Endothelial cell of umbilical vein (primary cell): ENCODE measurements at regions not wholly inside any gene's neighbourhood (a gene's known extent, or its start where the extent isn't known, plus 50 kb on each side); places are given as distances from the start of the nearest gene placed in this dataset.

Experiments
- BruUV-seq: library from RNA; stranded (reverse); fragments of 400-500 nt; replicated peaks from 2 replicates; lab custom pipeline; 2021; lab: Mats Ljungman, UMichigan
- CTCF ChIA-PET: fragments of 300-600, 350-600 bp; sonication (Branson Sonifier 250); formaldehyde crosslinking; loops from one replicate; lab custom pipeline; 2021; ENCODE audit warnings: antibody characterized with exemption, inconsistent platforms; lab: Charles Lee
- POLR2A ChIA-PET: fragments of 300-600, 350-600 bp; sonication (Branson Sonifier 250); formaldehyde crosslinking; loops from one replicate; lab custom pipeline; 2021; ENCODE audit warnings: antibody characterized with exemption, inconsistent platforms; lab: Charles Lee
- DNase-seq: peaks from one replicate; pipeline ENCODE4 v3.0.0-alpha.2; 2011; ENCODE audit warnings: low read depth, low spot score
- FAIRE-seq: peaks from 2 replicates; lab custom pipeline; 2011; peaks lifted over from hg19 to GRCh38; lab: Jason Lieb, UNC
- H2AFZ ChIP-seq: 2 replicates; pipeline ENCODE4 v1.6.0; 2012; ENCODE audit warnings: low read depth, low read length, control low read depth, inconsistent platforms
- H3K27ac ChIP-seq: 2 replicates; pipeline ENCODE4 v1.5.1; 2011; ENCODE audit warnings: low read depth, mild to moderate bottlenecking, control low read depth, low read length, moderate library complexity; ENCODE audit not compliant: insufficient read depth
- H3K27me3 ChIP-seq, 2 experiments: 2 replicates each; pipeline versions ENCODE4 v1.6.0 to v1.6.1; 2011; ENCODE audit warnings: low read length in 2 of 2, mixed read lengths in 1 of 2; ENCODE audit not compliant: control insufficient read depth in 2 of 2, insufficient read depth in 2 of 2
- H3K36me3 ChIP-seq, 2 experiments: 2 replicates in 1 of 2; 3 replicates in 1 of 2; pipeline ENCODE4 v1.5.1; 2011; ENCODE audit warnings: low read length in 2 of 2, mild to moderate bottlenecking in 1 of 2, moderate library complexity in 1 of 2; ENCODE audit not compliant: control insufficient read depth in 2 of 2, insufficient read depth in 2 of 2; ENCODE audit errors: extremely low read depth in 1 of 2
- H3K4me1 ChIP-seq: 3 replicates; pipeline ENCODE4 v1.5.1; 2011; ENCODE audit warnings: mild to moderate bottlenecking, low read length; ENCODE audit not compliant: control insufficient read depth, insufficient read depth; ENCODE audit errors: extremely low read depth
- H3K4me2 ChIP-seq: 2 replicates; pipeline ENCODE4 v1.6.1; 2011; ENCODE audit warnings: low read length, control low read depth, mixed read lengths; ENCODE audit not compliant: insufficient read depth
- H3K4me3 ChIP-seq, 3 experiments: fragments of 200-600 bp in 1 of 3; sonication (generic), shearing (Covaris generic) in 1 of 3; replicated peaks in 1 of 3; 2 replicates each; pipeline ENCODE4 v1.5.1; 2011 to 2016; ENCODE audit warnings: control low read depth in 3 of 3, low read length in 3 of 3, mild to moderate bottlenecking in 2 of 3, inconsistent platforms in 1 of 3, low read depth in 1 of 3, moderate library complexity in 1 of 3; ENCODE audit not compliant: insufficient read depth in 1 of 3
- H3K79me2 ChIP-seq: 2 replicates; pipeline ENCODE4 v1.6.0; 2012; ENCODE audit warnings: low read length, inconsistent platforms; ENCODE audit not compliant: control insufficient read depth, insufficient read depth
- H3K9ac ChIP-seq: replicated peaks from 2 replicates; pipeline ENCODE3; 2011; ENCODE audit warnings: low read length, control low read depth; ENCODE audit not compliant: insufficient read depth; ENCODE audit errors: extremely low read depth
- H3K9me1 ChIP-seq: replicated peaks from 3 replicates; pipeline ENCODE4 v1.6.0; 2011; ENCODE audit warnings: mild to moderate bottlenecking, low read length; ENCODE audit not compliant: control insufficient read depth, insufficient read depth; ENCODE audit errors: extremely low read depth
- H3K9me3 ChIP-seq: replicated peaks from 2 replicates; pipeline ENCODE4 v1.5.1; 2012; ENCODE audit warnings: low read length, inconsistent platforms; ENCODE audit not compliant: control insufficient read depth, insufficient read depth
- H4K20me1 ChIP-seq: replicated peaks from 2 replicates; pipeline ENCODE3; 2011; ENCODE audit warnings: mild to moderate bottlenecking, low read length; ENCODE audit not compliant: control insufficient read depth, insufficient read depth; ENCODE audit errors: extremely low read depth
- EZH2 ChIP-seq: IDR thresholded peaks from 2 replicates; pipeline ENCODE4 v1.6.1; 2012; ENCODE audit warnings: borderline replicate concordance, low read depth, mild to moderate bottlenecking, moderate library complexity, low read length, inconsistent platforms; ENCODE audit not compliant: severe bottlenecking
- FOS ChIP-seq: IDR thresholded peaks from 2 replicates; pipeline ENCODE4 v1.6.1; 2011; ENCODE audit warnings: mild to moderate bottlenecking, low read length, moderate library complexity, borderline replicate concordance; ENCODE audit not compliant: insufficient read depth
- GATA2 ChIP-seq: IDR thresholded peaks from 2 replicates; pipeline ENCODE4 v1.7.0; 2011; ENCODE audit warnings: low read depth, mild to moderate bottlenecking, moderate library complexity, mixed read lengths, low read length; ENCODE audit not compliant: insufficient read length, insufficient read depth
- JUN ChIP-seq: IDR thresholded peaks from 2 replicates; pipeline ENCODE4 v1.6.1; 2011; ENCODE audit warnings: borderline replicate concordance, low read depth; ENCODE audit not compliant: insufficient read length, insufficient read depth
- MYC ChIP-seq: IDR thresholded peaks from one replicate; pipeline ENCODE4 v1.6.1; 2011; ENCODE audit warnings: mild to moderate bottlenecking, low read depth, low read length
- POLR2A ChIP-seq: IDR thresholded peaks from 2 replicates; pipeline ENCODE4 v1.6.1; 2012; ENCODE audit warnings: low read depth, mild to moderate bottlenecking, control low read depth, low read length
- POLR2AphosphoS5 ChIP-seq: IDR thresholded peaks from 2 replicates; pipeline ENCODE4 v1.6.1; 2012; ENCODE audit warnings: low read depth, mild to moderate bottlenecking, control low read depth, low read length, moderate library complexity; ENCODE audit not compliant: insufficient read depth
- dilution Hi-C: fragments of 300-500 bp; cut with MboI; formaldehyde crosslinking; loops from one replicate; pipeline ENCODE4 v1.15.0; 2019; ENCODE audit warnings: low sequenced_read_pairs; ENCODE audit not compliant: extremely low pct_ligation_motif_present
- intact Hi-C: fragments of 100-400 bp; cut with micrococcal nuclease; formaldehyde crosslinking; loops from one replicate; pipeline ENCODE4 v1.10.0; 2022
- TF ChIP-seq, protein P1 (sequence below), 2 donors: IDR thresholded peaks; 1 replicate in 1 of 2; 2 replicates in 1 of 2; pipeline ENCODE4 v1.5.1; 2011; ENCODE audit warnings: low read length in 2 of 2, mild to moderate bottlenecking in 2 of 2, moderate library complexity in 2 of 2, control low read depth in 1 of 2, inconsistent platforms in 1 of 2, low read depth in 1 of 2; ENCODE audit not compliant: insufficient read depth in 1 of 2; ENCODE audit errors: extremely low read depth in 1 of 2
- TF ChIP-seq, protein P2 (sequence below): IDR thresholded peaks from 2 replicates; pipeline ENCODE4 v1.6.1; 2011; ENCODE audit not compliant: insufficient read depth, insufficient read length

DNA sequence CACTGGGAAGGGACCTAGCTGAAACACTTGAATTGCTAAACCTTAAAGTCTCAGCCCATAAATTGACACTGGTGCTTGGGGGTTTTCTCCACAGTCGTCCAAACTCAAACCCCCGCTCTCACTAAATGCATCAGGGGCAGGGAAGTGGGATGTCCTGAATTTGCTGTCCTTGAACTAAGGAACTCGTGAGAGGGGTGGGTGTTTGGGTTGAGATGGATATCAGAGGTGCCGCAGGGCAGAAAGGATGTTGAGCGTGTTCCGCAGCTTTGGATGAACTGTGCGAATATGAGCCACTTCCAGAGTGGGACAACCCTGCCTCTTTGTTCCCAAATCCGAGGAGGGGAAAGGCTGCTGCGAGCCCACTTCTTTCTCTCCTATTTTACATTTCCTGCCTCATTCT, 90.3 kb upstream of the LYZL2 start:
- Histone ChIP-seq H2AFZ (peak overlapping the region; percentile 65), H4K20me1 (no peaks in the 10 kb centered on the region), H3K9me3 (no peaks in the 10 kb centered on the region), H3K27ac (no peak overlapping the region), H3K36me3 (no peaks in the 10 kb centered on the region), H3K27me3 (peaks cover 3 to 6% of the 10 kb centered on the region in 2 experiments), H3K79me2 (no peaks in the 10 kb centered on the region), H3K4me1 (no peaks in the 10 kb centered on the region), H3K4me3 (no peak overlapping the region), H3K9ac (no peak overlapping the region), H3K9me1 (no peaks in the 10 kb centered on the region), H3K4me2 (no peak overlapping the region)
- dilution Hi-C loops (no loop called here), intact Hi-C loops (no loop called here)
- POLR2A ChIA-PET = no interaction called here
- TF ChIP-seq POLR2A (no peak), JUN (no peak)
- TF ChIP-seq, protein P1, sequence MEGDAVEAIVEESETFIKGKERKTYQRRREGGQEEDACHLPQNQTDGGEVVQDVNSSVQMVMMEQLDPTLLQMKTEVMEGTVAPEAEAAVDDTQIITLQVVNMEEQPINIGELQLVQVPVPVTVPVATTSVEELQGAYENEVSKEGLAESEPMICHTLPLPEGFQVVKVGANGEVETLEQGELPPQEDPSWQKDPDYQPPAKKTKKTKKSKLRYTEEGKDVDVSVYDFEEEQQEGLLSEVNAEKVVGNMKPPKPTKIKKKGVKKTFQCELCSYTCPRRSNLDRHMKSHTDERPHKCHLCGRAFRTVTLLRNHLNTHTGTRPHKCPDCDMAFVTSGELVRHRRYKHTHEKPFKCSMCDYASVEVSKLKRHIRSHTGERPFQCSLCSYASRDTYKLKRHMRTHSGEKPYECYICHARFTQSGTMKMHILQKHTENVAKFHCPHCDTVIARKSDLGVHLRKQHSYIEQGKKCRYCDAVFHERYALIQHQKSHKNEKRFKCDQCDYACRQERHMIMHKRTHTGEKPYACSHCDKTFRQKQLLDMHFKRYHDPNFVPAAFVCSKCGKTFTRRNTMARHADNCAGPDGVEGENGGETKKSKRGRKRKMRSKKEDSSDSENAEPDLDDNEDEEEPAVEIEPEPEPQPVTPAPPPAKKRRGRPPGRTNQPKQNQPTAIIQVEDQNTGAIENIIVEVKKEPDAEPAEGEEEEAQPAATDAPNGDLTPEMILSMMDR (IDR thresholded peaks at IDR 0.05; ENCODE audit: extremely low read depth in 1 of 2, insufficient read depth in 1 of 2, low read depth in 1 of 2, low read length in 2 of 2) = no peak
- DNase-seq (no peak), FAIRE-seq (no peak)
- no TSS peak for BruUV-seq
- CTCF ChIA-PET = no interaction called here

DNA sequence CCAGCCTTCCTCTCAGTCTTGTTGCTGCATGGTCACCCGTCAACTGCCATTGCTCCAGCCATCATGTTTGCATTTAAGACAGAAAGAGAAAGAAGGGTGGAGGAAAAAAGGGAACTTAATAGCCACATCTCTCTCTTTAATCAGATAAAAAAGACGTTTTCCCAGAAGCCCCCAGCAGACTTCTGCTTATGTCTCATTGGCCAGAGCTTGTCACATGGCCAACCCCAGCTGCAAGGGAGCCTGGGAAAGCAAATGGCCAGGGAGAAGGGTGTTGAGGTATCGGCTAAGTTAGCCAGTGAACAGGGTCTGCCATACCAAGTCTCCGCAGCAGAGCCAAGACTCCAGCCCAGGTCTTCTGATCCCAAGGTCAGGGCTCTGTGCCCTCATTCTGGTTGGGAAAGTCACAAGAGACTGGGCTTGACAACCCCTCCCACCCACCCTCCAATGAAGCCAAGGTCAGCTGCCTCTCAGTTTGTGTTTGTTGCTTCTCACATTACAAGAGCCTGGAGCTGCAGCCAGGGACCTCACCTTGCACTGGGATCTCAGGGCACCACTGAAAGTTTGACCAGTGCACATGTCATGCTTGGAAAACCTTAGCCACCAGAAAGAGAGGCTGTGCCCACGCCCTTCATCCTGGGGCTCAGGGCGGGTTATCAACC, 80.3 kb upstream of the LYZL2 start:
- ChIA-PET CTCF (interaction anchor here (1.0 to 3.6 kb wide), 2 partner anchors 22 to 983 kb away, joined by 3 to 14 read pairs; no protein-coding TSS in a partner anchor), POLR2A (no interaction called here)
- Histone ChIP-seq H3K9me3 (peaks cover 3% of the 10 kb centered on the region), H3K4me1 (no peaks in the 10 kb centered on the region), H3K4me2 (no peak overlapping the region), H4K20me1 (no peaks in the 10 kb centered on the region), H3K4me3 (no peak overlapping the region), H2AFZ (no peak overlapping the region), H3K27me3 (peaks cover 4 to 10% of the 10 kb centered on the region in 2 experiments), H3K27ac (no peak overlapping the region), H3K36me3 (no peaks in the 10 kb centered on the region), H3K79me2 (no peaks in the 10 kb centered on the region), H3K9ac (no peak overlapping the region), H3K9me1 (no peaks in the 10 kb centered on the region)
- TF ChIP-seq GATA2 = no peak
- TF ChIP-seq MYC = no peak
- TF ChIP-seq JUN = no peak
- no peak for TF ChIP-seq EZH2
- TF ChIP-seq, protein P2, sequence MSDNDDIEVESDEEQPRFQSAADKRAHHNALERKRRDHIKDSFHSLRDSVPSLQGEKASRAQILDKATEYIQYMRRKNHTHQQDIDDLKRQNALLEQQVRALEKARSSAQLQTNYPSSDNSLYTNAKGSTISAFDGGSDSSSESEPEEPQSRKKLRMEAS = no peak
- TF ChIP-seq POLR2A = no peak
- TF ChIP-seq POLR2AphosphoS5 = no peak
- TF ChIP-seq FOS = no peak
- no peak for DNase-seq
- no TSS peak for BruUV-seq
- dilution Hi-C loops = no loop called here
- intact Hi-C loops = no loop called here
- no peak for FAIRE-seq
